CD8-positive, alpha-beta memory T cell (primary cell): ENCODE measurements at regions not wholly inside any gene's neighbourhood (a gene's known extent, or its start where the extent isn't known, plus 50 kb on each side); places are given as distances from the start of the nearest gene placed in this dataset.

Experiments
- CTCF ChIA-PET: fragments of 350-600 bp; sonication (Branson Sonifier 250); formaldehyde crosslinking; loops from one replicate; lab custom pipeline; 2021; ENCODE audit warnings: antibody characterized with exemption; lab: Charles Lee
- POLR2A ChIA-PET: fragments of 350-600 bp; sonication (Branson Sonifier 250); formaldehyde crosslinking; loops from one replicate; lab custom pipeline; 2021; ENCODE audit warnings: antibody characterized with exemption; lab: Charles Lee
- DNase-seq, 5 donors: peaks; one replicate each; pipeline versions ENCODE4 v3.0.0 to v3.0.0-alpha.2; 2020 to 2022; ENCODE audit warnings: mixed read lengths in 1 of 5
- H3K27ac ChIP-seq: one replicate; pipeline ENCODE4 v1.7.0; 2013; ENCODE audit warnings: low read depth, mild to moderate bottlenecking, low read length, moderate library complexity
- H3K27me3 ChIP-seq: 2 replicates; pipeline ENCODE4 v1.7.0; 2013; ENCODE audit warnings: low read length, mild to moderate bottlenecking; ENCODE audit not compliant: insufficient read depth, poor library complexity, severe bottlenecking
- H3K36me3 ChIP-seq: 2 replicates; pipeline ENCODE4 v1.7.0; 2013; ENCODE audit warnings: mild to moderate bottlenecking, low read length, moderate library complexity; ENCODE audit not compliant: insufficient read depth
- H3K4me1 ChIP-seq: 2 replicates; pipeline ENCODE4 v1.7.0; 2013; ENCODE audit warnings: mild to moderate bottlenecking, low read length, moderate library complexity; ENCODE audit not compliant: insufficient read depth
- H3K4me3 ChIP-seq: 2 replicates; pipeline ENCODE4 v1.7.0; 2013; ENCODE audit warnings: mild to moderate bottlenecking, low read length
- H3K9me3 ChIP-seq: 2 replicates; pipeline ENCODE4 v1.7.0; 2013; ENCODE audit warnings: mild to moderate bottlenecking, low read length
- H3K27ac Mint-ChIP-seq, 8 donors: one replicate each; pipeline ENCODE4 v1.8.0; 2020 to 2021; ENCODE audit warnings: mixed read lengths in 8 of 8, mild to moderate bottlenecking in 6 of 8, inconsistent platforms in 3 of 8, moderate library complexity in 3 of 8
- H3K27me3 Mint-ChIP-seq, 2 donors: one replicate each; pipeline ENCODE4 v1.8.0; 2020 to 2021; ENCODE audit warnings: mixed read lengths in 2 of 2, mild to moderate bottlenecking in 1 of 2, moderate library complexity in 1 of 2
- H3K36me3 Mint-ChIP-seq, 3 donors: one replicate each; pipeline ENCODE4 v1.8.0; 2020 to 2021; ENCODE audit warnings: mixed read lengths in 3 of 3, inconsistent platforms in 1 of 3, mild to moderate bottlenecking in 1 of 3
- H3K4me1 Mint-ChIP-seq, 3 donors: one replicate each; pipeline ENCODE4 v1.8.0; 2020 to 2021; ENCODE audit warnings: mixed read lengths in 3 of 3, inconsistent platforms in 1 of 3, mild to moderate bottlenecking in 1 of 3
- H3K4me3 Mint-ChIP-seq, 7 donors: one replicate each; pipeline ENCODE4 v1.8.0; 2020 to 2021; ENCODE audit warnings: mixed read lengths in 7 of 7, mild to moderate bottlenecking in 6 of 7, moderate library complexity in 4 of 7, inconsistent platforms in 2 of 7
- H3K9me3 Mint-ChIP-seq, 5 donors: one replicate each; pipeline ENCODE4 v1.8.0; 2020 to 2022; ENCODE audit warnings: mixed read lengths in 5 of 5, mild to moderate bottlenecking in 3 of 5, moderate library complexity in 2 of 5, inconsistent platforms in 1 of 5

DNA sequence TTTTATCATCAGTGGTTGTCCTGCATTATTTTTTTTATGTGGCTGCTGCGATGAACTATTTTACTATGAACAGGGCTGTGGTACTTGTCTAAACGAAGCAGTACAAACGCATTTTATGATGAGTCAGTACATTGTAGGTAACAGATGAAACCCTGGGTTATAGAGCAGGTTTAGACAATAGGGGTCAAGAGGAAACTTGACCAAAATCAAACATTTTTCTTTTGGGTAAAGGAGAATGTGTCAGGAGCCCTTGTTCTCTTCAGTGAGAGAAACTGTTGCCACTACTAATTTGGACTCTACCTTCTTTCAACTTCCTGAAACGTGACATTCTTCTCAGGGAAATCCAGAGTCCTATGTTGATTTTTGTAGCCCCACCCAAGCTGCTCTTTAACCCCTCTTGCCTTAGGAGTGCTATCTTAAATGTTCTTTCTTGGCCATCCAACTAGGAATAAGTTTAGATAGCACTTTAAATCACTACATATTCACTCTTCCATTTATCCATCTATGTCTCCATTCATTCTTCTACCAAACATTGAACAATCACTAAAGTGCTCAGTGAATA is 415.8 kb upstream of the NR3C2 start:
- no peak overlapping the region for H3K27ac Mint-ChIP-seq
- Histone ChIP-seq H3K36me3 (no peaks in the 10 kb centered on the region), H3K27ac (no peak overlapping the region), H3K9me3 (no peaks in the 10 kb centered on the region), H3K4me1 (no peaks in the 10 kb centered on the region), H3K4me3 (no peak overlapping the region), H3K27me3 (no peaks in the 10 kb centered on the region)
- no peak for DNase-seq
- H3K4me1 Mint-ChIP-seq: no peaks in the 10 kb centered on the region
- no peak overlapping the region for H3K4me3 Mint-ChIP-seq
- CTCF ChIA-PET: no interaction called here
- peaks cover 0 to 4% of the 10 kb centered on the region in 2 donors for H3K27me3 Mint-ChIP-seq
- POLR2A ChIA-PET: no interaction called here
- H3K36me3 Mint-ChIP-seq: no peaks in the 10 kb centered on the region
- H3K9me3 Mint-ChIP-seq: peaks cover 0 to 8% (median 6%) of the 10 kb centered on the region in 5 donors

DNA sequence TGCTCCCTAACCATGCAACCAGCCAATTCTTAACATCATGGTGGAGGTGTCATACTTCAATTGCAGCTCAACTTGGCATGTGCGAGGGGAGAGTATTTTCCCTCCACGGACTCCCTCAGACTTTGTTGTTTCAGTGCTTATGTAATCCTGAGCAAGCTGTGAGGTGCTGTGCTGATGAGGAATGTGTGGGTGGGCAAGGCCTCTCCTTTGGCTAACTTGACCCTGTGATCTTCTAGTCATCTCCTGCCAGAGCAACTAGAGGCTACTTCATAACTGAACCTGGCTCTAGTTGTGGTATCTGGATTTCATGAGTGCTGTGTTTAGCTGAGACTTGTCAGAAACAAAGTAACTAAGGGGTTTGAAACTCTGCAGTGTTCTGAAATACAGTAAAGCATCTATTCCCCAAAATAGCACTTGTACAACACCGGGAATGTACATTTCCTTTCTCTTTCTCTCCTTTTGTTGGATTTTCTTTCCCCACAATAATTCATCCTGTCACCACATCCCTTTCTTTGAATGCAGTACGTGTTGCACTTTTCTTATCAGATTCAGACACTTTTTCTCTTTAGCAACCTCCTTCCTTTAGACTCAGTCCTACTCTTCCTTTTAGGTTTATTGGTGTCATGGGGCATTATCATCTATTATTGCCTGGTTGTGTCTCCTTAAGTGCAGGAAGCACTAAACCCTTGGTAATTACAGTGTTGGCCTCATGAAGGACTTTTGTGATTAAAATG is 415.2 kb upstream of the NR3C2 start:
- Mint-ChIP-seq H3K36me3 (no peaks in the 10 kb centered on the region), H3K9me3 (peaks cover 0 to 8% (median 6%) of the 10 kb centered on the region in 5 donors), H3K27ac (no peak overlapping the region), H3K4me3 (no peak overlapping the region), H3K4me1 (no peaks in the 10 kb centered on the region), H3K27me3 (peaks cover 0 to 4% of the 10 kb centered on the region in 2 donors)
- no peaks in the 10 kb centered on the region for H3K9me3 ChIP-seq
- no peak for DNase-seq
- H3K4me3 ChIP-seq: no peak overlapping the region
- H3K4me1 ChIP-seq: no peaks in the 10 kb centered on the region
- H3K36me3 ChIP-seq: no peaks in the 10 kb centered on the region
- no peaks in the 10 kb centered on the region for H3K27me3 ChIP-seq
- CTCF ChIA-PET: no interaction called here
- POLR2A ChIA-PET: no interaction called here
- H3K27ac ChIP-seq: no peak overlapping the region

DNA sequence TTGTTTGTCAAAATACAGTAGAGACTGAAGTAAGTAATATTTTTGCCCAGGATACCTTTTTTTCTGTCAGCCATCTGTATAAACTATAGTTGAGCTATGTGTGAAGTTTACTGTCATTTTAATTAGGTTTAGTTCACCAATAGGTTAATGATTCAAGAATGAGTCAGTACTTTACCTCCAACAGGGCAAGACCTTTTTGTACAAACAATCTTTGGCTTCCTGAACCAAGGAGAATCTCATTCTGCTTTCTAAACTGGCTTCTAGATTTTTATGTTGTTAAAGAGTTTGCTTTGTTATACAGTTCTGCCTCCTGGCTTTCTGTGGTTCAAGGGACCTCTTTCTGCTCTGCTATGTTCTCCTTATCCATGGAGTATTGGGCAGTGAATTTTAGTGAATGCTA is 412.0 kb upstream of the NR3C2 start:
- no peak overlapping the region for H3K4me3 ChIP-seq
- no peaks in the 10 kb centered on the region for H3K9me3 ChIP-seq
- Mint-ChIP-seq H3K27ac (no peak overlapping the region), H3K4me1 (no peaks in the 10 kb centered on the region), H3K9me3 (peaks cover 0 to 8% (median 6%) of the 10 kb centered on the region in 5 donors), H3K27me3 (peaks cover 0 to 4% of the 10 kb centered on the region in 2 donors), H3K36me3 (no peaks in the 10 kb centered on the region), H3K4me3 (no peak overlapping the region)
- DNase-seq: no peak
- H3K36me3 ChIP-seq: no peaks in the 10 kb centered on the region
- ChIA-PET CTCF (no interaction called here), POLR2A (no interaction called here)
- H3K27me3 ChIP-seq: no peaks in the 10 kb centered on the region
- H3K4me1 ChIP-seq: no peaks in the 10 kb centered on the region
- no peak overlapping the region for H3K27ac ChIP-seq

DNA sequence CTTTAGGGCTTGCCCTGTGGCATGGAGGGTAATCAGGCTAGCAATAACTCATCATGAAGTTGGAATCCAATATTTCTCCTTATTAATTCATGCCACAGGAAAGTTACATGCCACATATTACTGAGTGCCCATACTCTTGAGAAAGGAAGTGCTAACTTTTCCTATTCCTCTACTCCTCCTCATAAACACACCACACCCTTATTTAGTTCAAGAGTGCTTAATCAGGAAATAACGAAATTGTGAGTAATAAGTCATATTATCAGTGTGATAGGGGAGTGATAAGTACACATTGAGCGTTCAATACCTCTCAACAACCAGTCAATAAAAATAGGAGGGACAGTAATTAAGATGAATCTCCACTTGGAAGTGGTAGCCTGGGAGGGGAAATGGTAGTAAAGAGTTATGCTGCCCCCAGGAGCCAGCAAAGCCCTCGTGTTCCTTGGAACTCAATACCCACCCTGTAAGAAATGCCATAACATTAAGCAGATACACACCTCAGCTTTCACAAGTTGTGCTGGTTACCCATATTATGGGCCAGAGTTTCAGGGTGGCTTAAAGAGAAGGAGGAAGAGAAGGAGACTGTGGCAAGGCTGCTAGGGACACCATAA is 410.0 kb upstream of the NR3C2 start:
- Mint-ChIP-seq H3K4me1 (no peaks in the 10 kb centered on the region), H3K9me3 (peaks cover 0 to 8% (median 6%) of the 10 kb centered on the region in 5 donors), H3K27me3 (peaks cover 0 to 4% of the 10 kb centered on the region in 2 donors), H3K4me3 (no peak overlapping the region), H3K36me3 (no peaks in the 10 kb centered on the region), H3K27ac (no peak overlapping the region)
- H3K4me3 ChIP-seq: no peak overlapping the region
- no peak overlapping the region for H3K27ac ChIP-seq
- no peaks in the 10 kb centered on the region for H3K4me1 ChIP-seq
- H3K9me3 ChIP-seq: no peaks in the 10 kb centered on the region
- H3K36me3 ChIP-seq: no peaks in the 10 kb centered on the region
- ChIA-PET CTCF (no interaction called here), POLR2A (no interaction called here)
- no peak for DNase-seq
- no peaks in the 10 kb centered on the region for H3K27me3 ChIP-seq

DNA sequence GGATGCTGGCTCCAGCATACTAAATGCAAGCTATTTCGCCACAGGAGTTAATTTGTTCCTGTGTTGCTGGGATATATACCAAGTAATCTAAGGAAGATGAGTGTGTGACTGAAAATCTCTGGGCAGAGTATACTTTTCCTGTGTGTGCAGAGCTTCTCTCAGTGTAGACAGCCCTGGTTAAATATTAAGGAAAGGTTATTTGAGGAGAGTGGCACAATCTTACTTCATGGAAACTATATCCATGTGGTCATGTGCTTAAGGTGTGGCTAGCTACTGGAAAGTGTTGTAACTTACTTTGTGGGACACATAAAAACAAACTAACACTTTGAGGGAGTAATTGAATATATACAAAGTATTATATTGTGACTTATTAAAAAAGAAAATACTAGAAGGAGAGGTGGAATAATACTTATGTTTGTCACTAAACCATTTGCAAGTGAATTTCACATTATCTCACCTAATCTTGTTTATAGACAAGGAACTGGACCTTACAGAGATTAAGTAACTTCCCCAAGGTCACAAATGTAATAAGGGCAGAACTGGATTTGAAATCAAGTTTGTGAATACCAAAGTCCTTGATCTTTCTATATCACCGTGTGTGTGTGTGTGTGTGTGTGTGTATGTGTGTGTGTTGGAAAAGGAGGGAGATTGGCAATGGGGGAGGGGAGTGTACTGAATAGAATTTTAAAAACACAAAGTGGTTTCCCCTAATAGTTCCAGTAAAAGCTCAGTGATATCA is 408.2 kb upstream of the NR3C2 start:
- Mint-ChIP-seq H3K36me3 (no peaks in the 10 kb centered on the region), H3K9me3 (peaks cover 0 to 5% (median 0%) of the 10 kb centered on the region in 5 donors), H3K4me1 (no peaks in the 10 kb centered on the region), H3K4me3 (no peak overlapping the region), H3K27me3 (no peaks in the 10 kb centered on the region), H3K27ac (no peak overlapping the region)
- ChIA-PET POLR2A (no interaction called here), CTCF (no interaction called here)
- Histone ChIP-seq H3K4me1 (no peaks in the 10 kb centered on the region), H3K9me3 (no peaks in the 10 kb centered on the region), H3K27me3 (no peaks in the 10 kb centered on the region), H3K4me3 (no peak overlapping the region), H3K36me3 (no peaks in the 10 kb centered on the region), H3K27ac (no peak overlapping the region)
- no peak for DNase-seq

DNA sequence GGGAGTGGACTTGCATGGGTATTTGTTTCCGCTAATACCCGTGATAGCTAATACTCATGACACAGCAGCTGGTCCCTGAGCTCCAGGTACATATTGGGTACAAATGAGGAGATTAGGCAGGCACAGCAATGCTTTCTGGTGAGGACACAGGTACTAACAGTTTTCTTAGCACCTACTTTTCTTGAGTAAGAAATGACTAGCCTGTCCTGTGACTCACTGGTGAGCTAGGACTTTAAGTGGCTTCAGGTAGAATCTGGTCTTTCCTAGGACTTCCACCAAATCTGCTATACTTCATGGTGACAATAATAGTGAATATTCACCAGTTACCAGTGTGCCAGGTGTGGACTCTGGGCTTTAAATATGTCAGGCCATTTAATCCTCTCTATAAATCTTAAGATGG is 407.4 kb upstream of the NR3C2 start:
- Histone ChIP-seq H3K4me1 (no peaks in the 10 kb centered on the region), H3K27me3 (no peaks in the 10 kb centered on the region), H3K27ac (no peak overlapping the region), H3K9me3 (no peaks in the 10 kb centered on the region), H3K36me3 (no peaks in the 10 kb centered on the region), H3K4me3 (no peak overlapping the region)
- Mint-ChIP-seq H3K4me1 (no peaks in the 10 kb centered on the region), H3K4me3 (no peak overlapping the region), H3K27me3 (no peaks in the 10 kb centered on the region), H3K9me3 (peaks cover 0 to 5% (median 0%) of the 10 kb centered on the region in 5 donors), H3K27ac (no peak overlapping the region), H3K36me3 (no peaks in the 10 kb centered on the region)
- no peak for DNase-seq
- POLR2A ChIA-PET: no interaction called here
- CTCF ChIA-PET: no interaction called here

DNA sequence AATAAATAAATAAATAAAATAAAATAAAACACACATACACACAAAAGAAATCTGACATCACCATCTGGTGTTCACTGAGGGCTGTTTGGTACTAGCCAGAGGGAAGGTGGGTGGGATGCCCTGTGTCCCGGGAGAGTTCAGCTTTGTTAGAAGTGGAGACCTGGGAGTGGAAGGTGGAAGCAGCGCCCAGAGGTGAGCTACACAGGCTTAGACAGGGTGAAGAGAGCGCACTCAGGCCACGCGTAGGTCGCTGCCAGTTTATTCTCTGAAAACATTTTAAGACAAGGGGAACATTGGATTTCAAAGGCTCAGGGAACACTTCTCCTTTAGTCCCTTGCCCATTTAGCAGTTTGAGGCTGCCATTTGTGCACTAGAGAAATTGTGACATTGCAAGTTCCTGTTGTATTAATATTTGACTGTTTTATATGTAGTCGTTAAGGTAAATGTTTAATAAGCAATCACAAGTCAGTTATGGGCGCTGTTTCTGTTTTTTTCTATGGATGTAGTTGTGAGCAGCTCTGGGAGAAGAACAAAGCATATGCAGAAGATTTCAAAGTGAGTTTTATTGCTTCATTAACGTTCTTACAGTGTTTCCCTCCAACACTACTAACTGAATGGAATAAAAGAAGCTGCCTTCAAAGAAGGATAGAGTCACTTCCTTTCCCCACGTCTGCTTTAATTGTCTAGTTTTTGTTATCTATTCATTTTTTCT is 405.5 kb upstream of the NR3C2 start:
- H3K27ac Mint-ChIP-seq: no peak overlapping the region
- H3K36me3 Mint-ChIP-seq: no peaks in the 10 kb centered on the region
- POLR2A ChIA-PET: no interaction called here
- CTCF ChIA-PET: interaction anchor here (1.2 kb wide), 1 partner anchor 19 kb away, joined by 3 read pairs; no protein-coding TSS in a partner anchor
- Histone ChIP-seq H3K4me3 (no peak overlapping the region), H3K27me3 (no peaks in the 10 kb centered on the region), H3K27ac (no peak overlapping the region), H3K36me3 (no peaks in the 10 kb centered on the region), H3K4me1 (no peaks in the 10 kb centered on the region), H3K9me3 (no peaks in the 10 kb centered on the region)
- peaks cover 0 to 3% (median 0%) of the 10 kb centered on the region in 5 donors for H3K9me3 Mint-ChIP-seq
- H3K4me1 Mint-ChIP-seq: no peaks in the 10 kb centered on the region
- H3K4me3 Mint-ChIP-seq: no peak overlapping the region
- DNase-seq: no peak
- no peaks in the 10 kb centered on the region for H3K27me3 Mint-ChIP-seq
